GM12878 (cell line): ENCODE measurements at regions not wholly inside any gene's neighbourhood (a gene's known extent, or its start where the extent isn't known, plus 50 kb on each side); places are given as distances from the start of the nearest gene placed in this dataset.
A peak's percentile ranks its signal among the peaks of the same experiment; 100 is the strongest.

Experiments
- BACH1 ChIP-seq: fragments of 450-650 bp; IDR thresholded peaks from 2 replicates; pipeline ENCODE4 v1.6.1; 2017; ENCODE audit warnings: mild to moderate bottlenecking, borderline replicate concordance
- BCLAF1 ChIP-seq: fragments of 450-650 bp; IDR thresholded peaks from 2 replicates; pipeline ENCODE4 v1.6.1; 2017; ENCODE audit warnings: antibody characterized with exemption, mild to moderate bottlenecking, moderate library complexity
- BHLHE40 ChIP-seq, 2 experiments: fragments of 450-650 bp in 1 of 2; IDR thresholded peaks; 2 replicates each; pipeline ENCODE4 v1.6.1; 2011 to 2017; ENCODE audit warnings: low read depth in 2 of 2, borderline replicate concordance in 1 of 2, improper control_type of control experiment in 1 of 2, low read length in 1 of 2, mild to moderate bottlenecking in 1 of 2
- CEBPZ ChIP-seq: fragments of 150-350 bp; IDR thresholded peaks from 2 replicates; pipeline ENCODE4 v1.6.1; 2016; ENCODE audit warnings: low read depth, low read length
- E4F1 ChIP-seq: fragments of 450-650 bp; IDR thresholded peaks from 2 replicates; pipeline ENCODE4 v1.6.1; 2018; ENCODE audit warnings: borderline replicate concordance, mild to moderate bottlenecking; ENCODE audit not compliant: partially characterized antibody
- ESRRA ChIP-seq: IDR thresholded peaks from 2 replicates; pipeline ENCODE4 v1.6.1; 2012; ENCODE audit warnings: mild to moderate bottlenecking, low read length, improper control_type of control experiment
- EZH2 ChIP-seq: IDR thresholded peaks from 2 replicates; pipeline ENCODE4 v1.6.1; 2012; ENCODE audit warnings: low read depth, mild to moderate bottlenecking, control low read depth, inconsistent platforms, low read length, borderline replicate concordance; ENCODE audit not compliant: control insufficient read depth
- IKZF1 ChIP-seq: fragments of 450-650 bp; conservative IDR thresholded peaks from 2 replicates; pipeline ENCODE4 v1.6.1; 2017; ENCODE audit warnings: antibody characterized with exemption, mild to moderate bottlenecking
- RELA ChIP-seq: fragments of 450-650 bp; IDR thresholded peaks from 2 replicates; pipeline ENCODE4 v1.8.0; 2014; ENCODE audit warnings: borderline replicate concordance; ENCODE audit not compliant: partially characterized antibody
- TCF3 ChIP-seq: IDR thresholded peaks from 2 replicates; pipeline ENCODE4 v1.6.1; 2012; ENCODE audit warnings: low read depth, mild to moderate bottlenecking, low read length, borderline replicate concordance; ENCODE audit not compliant: insufficient read depth
- YBX1 ChIP-seq: fragments of 450-650 bp; IDR thresholded peaks from 2 replicates; pipeline ENCODE4 v1.6.1; 2016; ENCODE audit warnings: antibody characterized with exemption
- TF ChIP-seq, protein P1 (sequence below): IDR thresholded peaks from 2 replicates; pipeline ENCODE4 v1.6.1; 2011; ENCODE audit warnings: mild to moderate bottlenecking, low read depth, low read length, moderate library complexity; ENCODE audit not compliant: insufficient replicate concordance
- TF ChIP-seq, protein P2 (sequence below): fragments of 150-350 bp; IDR thresholded peaks from 2 replicates; pipeline ENCODE4 v1.6.1; 2014; ENCODE audit warnings: mild to moderate bottlenecking, low read depth, low read length
- TF ChIP-seq, protein P3 (sequence below), 3 experiments: IDR thresholded peaks in 2 of 3; conservative IDR thresholded peaks in 1 of 3; 2 replicates each; pipeline ENCODE4 v1.5.1; 2011; ENCODE audit warnings: low read depth in 3 of 3, low read length in 3 of 3, mild to moderate bottlenecking in 3 of 3, control low read depth in 2 of 3, moderate library complexity in 2 of 3, inconsistent platforms in 1 of 3, mixed read lengths in 1 of 3; ENCODE audit not compliant: control insufficient read depth in 2 of 3, insufficient read depth in 1 of 3; ENCODE audit errors: extremely low read depth in 1 of 3

GRCh38 chr18:4640349-4641012, 185.4 kb upstream of the DLGAP1 start (continued):
- no peak for TF ChIP-seq E4F1
- no peak for TF ChIP-seq TCF3
- no peak for TF ChIP-seq BACH1
- peak; percentile 55 for TF ChIP-seq IKZF1
- 0 out of 4 replicates have a peak, but pooled peaks of 1 of the 2 experiments have one; percentile 6 for TF ChIP-seq BHLHE40 (IDR thresholded peaks at IDR 0.05; ENCODE audit: borderline replicate concordance in 1 of 2, low read depth in 2 of 2, low read length in 1 of 2)
- TF ChIP-seq, protein P1, sequence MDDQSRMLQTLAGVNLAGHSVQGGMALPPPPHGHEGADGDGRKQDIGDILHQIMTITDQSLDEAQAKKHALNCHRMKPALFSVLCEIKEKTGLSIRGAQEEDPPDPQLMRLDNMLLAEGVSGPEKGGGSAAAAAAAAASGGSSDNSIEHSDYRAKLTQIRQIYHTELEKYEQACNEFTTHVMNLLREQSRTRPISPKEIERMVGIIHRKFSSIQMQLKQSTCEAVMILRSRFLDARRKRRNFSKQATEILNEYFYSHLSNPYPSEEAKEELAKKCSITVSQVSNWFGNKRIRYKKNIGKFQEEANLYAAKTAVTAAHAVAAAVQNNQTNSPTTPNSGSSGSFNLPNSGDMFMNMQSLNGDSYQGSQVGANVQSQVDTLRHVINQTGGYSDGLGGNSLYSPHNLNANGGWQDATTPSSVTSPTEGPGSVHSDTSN, result no peak
- no peak for TF ChIP-seq BCLAF1
- TF ChIP-seq, protein P2, sequence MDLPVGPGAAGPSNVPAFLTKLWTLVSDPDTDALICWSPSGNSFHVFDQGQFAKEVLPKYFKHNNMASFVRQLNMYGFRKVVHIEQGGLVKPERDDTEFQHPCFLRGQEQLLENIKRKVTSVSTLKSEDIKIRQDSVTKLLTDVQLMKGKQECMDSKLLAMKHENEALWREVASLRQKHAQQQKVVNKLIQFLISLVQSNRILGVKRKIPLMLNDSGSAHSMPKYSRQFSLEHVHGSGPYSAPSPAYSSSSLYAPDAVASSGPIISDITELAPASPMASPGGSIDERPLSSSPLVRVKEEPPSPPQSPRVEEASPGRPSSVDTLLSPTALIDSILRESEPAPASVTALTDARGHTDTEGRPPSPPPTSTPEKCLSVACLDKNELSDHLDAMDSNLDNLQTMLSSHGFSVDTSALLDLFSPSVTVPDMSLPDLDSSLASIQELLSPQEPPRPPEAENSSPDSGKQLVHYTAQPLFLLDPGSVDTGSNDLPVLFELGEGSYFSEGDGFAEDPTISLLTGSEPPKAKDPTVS, result no peak
- TF ChIP-seq CEBPZ, result no peak
- TF ChIP-seq ESRRA, result no peak
- TF ChIP-seq YBX1, result no peak
- TF ChIP-seq, protein P3, sequence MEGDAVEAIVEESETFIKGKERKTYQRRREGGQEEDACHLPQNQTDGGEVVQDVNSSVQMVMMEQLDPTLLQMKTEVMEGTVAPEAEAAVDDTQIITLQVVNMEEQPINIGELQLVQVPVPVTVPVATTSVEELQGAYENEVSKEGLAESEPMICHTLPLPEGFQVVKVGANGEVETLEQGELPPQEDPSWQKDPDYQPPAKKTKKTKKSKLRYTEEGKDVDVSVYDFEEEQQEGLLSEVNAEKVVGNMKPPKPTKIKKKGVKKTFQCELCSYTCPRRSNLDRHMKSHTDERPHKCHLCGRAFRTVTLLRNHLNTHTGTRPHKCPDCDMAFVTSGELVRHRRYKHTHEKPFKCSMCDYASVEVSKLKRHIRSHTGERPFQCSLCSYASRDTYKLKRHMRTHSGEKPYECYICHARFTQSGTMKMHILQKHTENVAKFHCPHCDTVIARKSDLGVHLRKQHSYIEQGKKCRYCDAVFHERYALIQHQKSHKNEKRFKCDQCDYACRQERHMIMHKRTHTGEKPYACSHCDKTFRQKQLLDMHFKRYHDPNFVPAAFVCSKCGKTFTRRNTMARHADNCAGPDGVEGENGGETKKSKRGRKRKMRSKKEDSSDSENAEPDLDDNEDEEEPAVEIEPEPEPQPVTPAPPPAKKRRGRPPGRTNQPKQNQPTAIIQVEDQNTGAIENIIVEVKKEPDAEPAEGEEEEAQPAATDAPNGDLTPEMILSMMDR (IDR thresholded peaks at IDR 0.05 in 2 of 3, conservative IDR thresholded peaks at IDR 0.05 in 1 of 3; ENCODE audit: control insufficient read depth in 2 of 3, extremely low read depth in 1 of 3, insufficient read depth in 1 of 3, low read depth in 3 of 3, low read length in 3 of 3), result no peak
- TF ChIP-seq RELA, result peak; percentile 24
- TF ChIP-seq EZH2, result no peak
